HCT116 (cell line): ENCODE measurements at regions not wholly inside any gene's neighbourhood (a gene's known extent, or its start where the extent isn't known, plus 50 kb on each side); places are given as distances from the start of the nearest gene placed in this dataset.
"Not testable (repeated sequence)": the region's sequence is repeated elsewhere in the genome, so short reads cannot be mapped to it uniquely, and the experiment has no call there.

Source experiments
- ATAC-seq: fragments of 200-7000 bp; cut with Tn5 transposase; 2 replicates; pipeline ENCODE4 v1.9.1; 2020; ENCODE audit warnings: mild to moderate bottlenecking, moderate library complexity
- BruUV-seq: library from RNA; stranded (reverse); fragments of 400-500 nt; replicated peaks from 2 replicates; lab custom pipeline; 2021; lab: Mats Ljungman, UMichigan
- CTCF ChIA-PET: fragments of 300-600 bp; sonication (Branson Sonifier 250); formaldehyde crosslinking; loops from one replicate; lab custom pipeline; 2021; ENCODE audit warnings: antibody characterized with exemption; lab: Charles Lee
- POLR2A ChIA-PET: fragments of 300-600, 350-600 bp; sonication (Branson Sonifier 250); formaldehyde crosslinking; loops from one replicate; lab custom pipeline; 2021; ENCODE audit warnings: antibody characterized with exemption; lab: Charles Lee
- RAD21 ChIA-PET, 2 experiments: fragments of 300-600 bp; sonication (Branson Sonifier 250); formaldehyde crosslinking; loops; one replicate each; lab custom pipeline; 2023; ENCODE audit warnings: low total read pairs in 2 of 2; ENCODE audit not compliant: uncharacterized antibody in 2 of 2, unreplicated experiment in 2 of 2, low non-redundant PET in 1 of 2; lab: Charles Lee
- DNase-seq: peaks from one replicate; pipeline ENCODE4 v3.0.0-alpha.2; 2010; ENCODE audit warnings: low read depth, low spot score
- H2AFZ ChIP-seq: fragments of 200-600 bp; shearing (Covaris generic), sonication (generic); 2 replicates; pipeline ENCODE4 v1.6.1; 2017; ENCODE audit warnings: low read depth, mixed run types, mixed read lengths, antibody characterized with exemption, low read length; ENCODE audit not compliant: poor library complexity, severe bottlenecking
- H3K27ac ChIP-seq: 2 replicates; pipeline ENCODE4 v1.5.1; 2012; ENCODE audit warnings: low read depth, low read length
- H3K27me3 ChIP-seq: fragments of 200-600 bp; sonication (generic); 2 replicates; pipeline ENCODE4 v1.6.1; 2016; ENCODE audit warnings: mixed run types, low read length, mixed read lengths; ENCODE audit not compliant: insufficient read depth
- H3K36me3 ChIP-seq, 2 experiments: fragments of 200-500 bp in 1 of 2; fragments of 200-600 bp in 1 of 2; sonication (Bioruptor generic) in 1 of 2; sonication (generic) in 1 of 2; 2 replicates each; pipeline versions ENCODE4 v1.5.1 to v1.6.1; 2014 to 2016; ENCODE audit warnings: low read length in 2 of 2, inconsistent platforms in 1 of 2, mixed read lengths in 1 of 2, mixed run types in 1 of 2; ENCODE audit not compliant: insufficient read depth in 2 of 2, control insufficient read depth in 1 of 2
- H3K4me1 ChIP-seq, 2 experiments: fragments of 200-600 bp in 1 of 2; sonication (generic) in 1 of 2; 2 replicates each; pipeline versions ENCODE4 v1.5.1 to v1.6.1; 2012 to 2017; ENCODE audit warnings: low read length in 2 of 2, inconsistent platforms in 1 of 2, mild to moderate bottlenecking in 1 of 2, mixed read lengths in 1 of 2, mixed run types in 1 of 2, moderate library complexity in 1 of 2; ENCODE audit not compliant: insufficient read depth in 2 of 2, control insufficient read depth in 1 of 2
- H3K4me2 ChIP-seq: fragments of 200-600 bp; sonication (generic); 2 replicates; pipeline ENCODE4 v1.6.1; 2017; ENCODE audit warnings: mixed run types, low read length, mixed read lengths
- H3K4me3 ChIP-seq, 2 experiments: fragments of 200-600 bp in 1 of 2; sonication (generic) in 1 of 2; replicated peaks in 1 of 2; 2 replicates each; pipeline ENCODE4 v1.5.1; 2011 to 2016; ENCODE audit warnings: low read length in 2 of 2, control low read depth in 1 of 2, low read depth in 1 of 2, mild to moderate bottlenecking in 1 of 2, mixed read lengths in 1 of 2, mixed run types in 1 of 2
- H3K79me2 ChIP-seq: fragments of 200-600 bp; sonication (generic); 2 replicates; pipeline ENCODE4 v1.6.1; 2017; ENCODE audit warnings: mild to moderate bottlenecking, mixed run types, low read length, moderate library complexity, mixed read lengths; ENCODE audit not compliant: insufficient read depth
- H3K9ac ChIP-seq: fragments of 200-600 bp; sonication (generic); 2 replicates; pipeline ENCODE4 v1.6.1; 2016; ENCODE audit warnings: low read length, mixed read lengths
- H3K9me2 ChIP-seq: fragments of 200-600 bp; sonication (generic), shearing (Covaris generic); 2 replicates; pipeline ENCODE4 v1.6.1; 2017; ENCODE audit warnings: mixed run types, mild to moderate bottlenecking, moderate library complexity; ENCODE audit not compliant: insufficient read depth
- H3K9me3 ChIP-seq, 2 experiments: fragments of 200-500 bp in 1 of 2; fragments of 200-600 bp in 1 of 2; sonication (Bioruptor generic) in 1 of 2; sonication (generic) in 1 of 2; 2 replicates each; pipeline ENCODE4 v1.6.1; 2014 to 2017; ENCODE audit warnings: low read length in 2 of 2, mixed read lengths in 2 of 2, inconsistent platforms in 1 of 2, low read depth in 1 of 2, mild to moderate bottlenecking in 1 of 2, mixed run types in 1 of 2, moderate library complexity in 1 of 2; ENCODE audit not compliant: control insufficient read depth in 1 of 2, insufficient read depth in 1 of 2
- H4K20me1 ChIP-seq: fragments of 200-600 bp; sonication (generic), shearing (Covaris generic); 2 replicates; pipeline ENCODE4 v1.6.1; 2017; ENCODE audit warnings: mixed run types, mild to moderate bottlenecking, moderate library complexity; ENCODE audit not compliant: insufficient read depth
- ATF3 ChIP-seq: IDR thresholded peaks from 2 replicates; pipeline ENCODE4 v1.6.1; 2012
- CEBPB ChIP-seq: IDR thresholded peaks from 2 replicates; pipeline ENCODE4 v1.6.1; 2012; ENCODE audit warnings: low read depth
- CTCF ChIP-seq, 3 experiments: fragments of 200-600 bp in 1 of 3; sonication (generic) in 1 of 3; IDR thresholded peaks in 2 of 3; conservative IDR thresholded peaks in 1 of 3; 2 replicates each; pipeline ENCODE4 v1.5.1; 2012 to 2017; ENCODE audit warnings: low read depth in 2 of 3, low read length in 2 of 3, antibody characterized with exemption in 1 of 3, borderline replicate concordance in 1 of 3, control low read depth in 1 of 3, mild to moderate bottlenecking in 1 of 3, mixed read lengths in 1 of 3, mixed run types in 1 of 3, moderate library complexity in 1 of 3; ENCODE audit not compliant: insufficient read depth in 1 of 3
- EZH2phosphoT487 ChIP-seq: fragments of 200-600 bp; IDR thresholded peaks from 2 replicates; pipeline ENCODE4 v1.6.1; 2018; ENCODE audit warnings: antibody characterized with exemption, borderline replicate concordance
- MAX ChIP-seq: IDR thresholded peaks from 2 replicates; pipeline ENCODE4 v1.6.1; 2012
- POLR2A ChIP-seq: IDR thresholded peaks from 2 replicates; pipeline ENCODE4 v1.7.0; 2011; ENCODE audit warnings: borderline replicate concordance; ENCODE audit not compliant: insufficient read depth, insufficient read length; ENCODE audit errors: extremely low read depth
- REST ChIP-seq: IDR thresholded peaks from 2 replicates; pipeline ENCODE4 v1.6.1; 2012; ENCODE audit warnings: low read depth
- SIN3A ChIP-seq: IDR thresholded peaks from 2 replicates; pipeline ENCODE4 v1.6.1; 2012; ENCODE audit warnings: low read depth
- SP1 ChIP-seq: IDR thresholded peaks from 2 replicates; pipeline ENCODE4 v1.6.1; 2012; ENCODE audit warnings: low read depth
- ZBTB33 ChIP-seq: IDR thresholded peaks from 2 replicates; pipeline ENCODE4 v1.6.1; 2011; ENCODE audit warnings: mild to moderate bottlenecking, low read length, moderate library complexity; ENCODE audit not compliant: insufficient replicate concordance; ENCODE audit errors: extremely low read depth
- intact Hi-C: fragments of 100-400 bp; cut with micrococcal nuclease; formaldehyde crosslinking; loops from 2 replicates; pipeline ENCODE4 v1.10.0; 2022

GRCh38 chr19:20285876-20286275, 118.9 kb downstream of the ZNF486 start:
- ATAC-seq, H3K4me1 ChIP-seq, CTCF ChIA-PET, H3K27ac ChIP-seq, RAD21 ChIA-PET, H3K4me3 ChIP-seq, H3K9me2 ChIP-seq, H3K4me2 ChIP-seq, H4K20me1 ChIP-seq, H3K36me3 ChIP-seq, BruUV-seq, H2AFZ ChIP-seq, H3K9ac ChIP-seq, intact Hi-C loops, DNase-seq, H3K79me2 ChIP-seq, POLR2A ChIA-PET, H3K27me3 ChIP-seq: not testable (repeated sequence)
- H3K9me3 ChIP-seq: peaks cover 7 to 10% of the 10 kb centered on the region in 2 experiments; a peak in 1 of 4 replicates

GRCh38 chr19:20279516-20279915, 112.5 kb downstream of the ZNF486 start:
- ATAC-seq (no peak), DNase-seq (no peak)
- ChIA-PET RAD21 (no interaction called here), CTCF (no interaction called here), POLR2A (no interaction called here)
- Histone ChIP-seq H3K9me2 (no peaks in the 10 kb centered on the region), H3K4me1 (no peaks in the 10 kb centered on the region), H4K20me1 (no peaks in the 10 kb centered on the region), H3K36me3 (no peaks in the 10 kb centered on the region), H3K4me2 (no peak overlapping the region), H3K9me3 (peaks cover 3 to 24% of the 10 kb centered on the region in 2 experiments; a peak in 2 of 4 replicates), H3K27me3 (no peaks in the 10 kb centered on the region), H2AFZ (no peak overlapping the region), H3K27ac (no peak overlapping the region), H3K79me2 (no peaks in the 10 kb centered on the region), H3K9ac (no peak overlapping the region), H3K4me3 (no peak overlapping the region)
- TF ChIP-seq CEBPB (no peak), POLR2A (no peak), ZBTB33 (no peak), ATF3 (no peak), REST (no peak), CTCF (IDR thresholded peaks at IDR 0.05 in 2 of 3, conservative IDR thresholded peaks at IDR 0.05 in 1 of 3; ENCODE audit: borderline replicate concordance in 1 of 3, insufficient read depth in 1 of 3, low read depth in 2 of 3, low read length in 2 of 3) (no peak), SP1 (no peak), EZH2phosphoT487 (no peak), SIN3A (no peak), MAX (no peak)
- intact Hi-C loops: no loop called here
- BruUV-seq: no TSS peak
